ENCODE measurements at regions not wholly inside any gene's neighbourhood (a gene's known extent, or its start where the extent isn't known, plus 50 kb on each side); places are given as distances from the start of the nearest gene placed in this dataset.

DNA sequence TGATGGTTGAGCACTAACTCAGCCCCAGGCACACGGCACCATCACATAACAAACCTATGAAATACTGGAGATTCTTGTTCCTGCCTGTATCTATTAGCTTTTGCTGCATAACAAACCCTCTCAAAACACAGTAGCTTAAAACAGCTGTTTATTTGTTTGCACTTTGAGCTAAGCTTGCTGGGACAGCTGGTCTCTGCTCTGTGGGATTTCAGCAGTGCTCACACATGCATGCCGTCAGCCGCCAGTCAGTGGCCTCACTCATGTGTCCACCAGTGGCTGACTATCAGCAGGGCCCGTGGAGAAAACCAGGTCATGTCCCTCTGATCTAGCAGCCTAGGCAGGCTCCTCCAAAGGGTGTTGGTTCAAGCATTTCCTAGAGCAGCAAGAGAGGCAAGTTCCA lies 52.8 kb upstream of the RAB12 start:
- no peak for TF ChIP-seq Cebpa-rat (IDR thresholded peaks at IDR 0.05)
- Histone ChIP-seq H3K4me3 (no peak overlapping the region), H3K4me1 (peaks cover 6% of the 10 kb centered on the region), H3K4me2 (no peak overlapping the region), H3K27ac (no peak overlapping the region), H3K27me3 (no peaks in the 10 kb centered on the region), H3K36me3 (no peaks in the 10 kb centered on the region), H3K9me3 (no peaks in the 10 kb centered on the region), H3K9ac (no peak overlapping the region), H4K20me1 (no peaks in the 10 kb centered on the region)
